ENCODE measurements at regions not wholly inside any gene's neighbourhood (a gene's known extent, or its start where the extent isn't known, plus 50 kb on each side); places are given as distances from the start of the nearest gene placed in this dataset.

DNA sequence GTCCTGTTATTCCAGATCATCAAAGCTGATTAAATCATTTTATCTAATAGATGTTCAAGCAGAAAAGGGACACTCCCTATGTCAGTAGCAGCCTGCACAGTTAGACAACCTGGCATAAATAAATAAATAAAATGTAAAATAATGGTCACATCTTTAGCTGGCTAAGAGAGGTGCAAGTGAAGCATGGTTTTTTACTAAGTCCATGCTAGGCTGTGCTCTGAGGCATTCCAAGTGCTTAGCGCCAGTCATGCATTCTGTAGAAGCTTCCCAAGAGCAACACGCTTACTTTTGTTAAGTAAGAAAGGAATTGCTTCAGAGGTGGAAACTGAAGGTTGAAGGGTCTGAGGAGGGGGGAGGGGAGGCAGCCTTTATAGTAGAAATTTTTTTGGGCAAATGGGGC is 351.2 kb downstream of the CDH2 start:
- DNase-seq: no peak

DNA sequence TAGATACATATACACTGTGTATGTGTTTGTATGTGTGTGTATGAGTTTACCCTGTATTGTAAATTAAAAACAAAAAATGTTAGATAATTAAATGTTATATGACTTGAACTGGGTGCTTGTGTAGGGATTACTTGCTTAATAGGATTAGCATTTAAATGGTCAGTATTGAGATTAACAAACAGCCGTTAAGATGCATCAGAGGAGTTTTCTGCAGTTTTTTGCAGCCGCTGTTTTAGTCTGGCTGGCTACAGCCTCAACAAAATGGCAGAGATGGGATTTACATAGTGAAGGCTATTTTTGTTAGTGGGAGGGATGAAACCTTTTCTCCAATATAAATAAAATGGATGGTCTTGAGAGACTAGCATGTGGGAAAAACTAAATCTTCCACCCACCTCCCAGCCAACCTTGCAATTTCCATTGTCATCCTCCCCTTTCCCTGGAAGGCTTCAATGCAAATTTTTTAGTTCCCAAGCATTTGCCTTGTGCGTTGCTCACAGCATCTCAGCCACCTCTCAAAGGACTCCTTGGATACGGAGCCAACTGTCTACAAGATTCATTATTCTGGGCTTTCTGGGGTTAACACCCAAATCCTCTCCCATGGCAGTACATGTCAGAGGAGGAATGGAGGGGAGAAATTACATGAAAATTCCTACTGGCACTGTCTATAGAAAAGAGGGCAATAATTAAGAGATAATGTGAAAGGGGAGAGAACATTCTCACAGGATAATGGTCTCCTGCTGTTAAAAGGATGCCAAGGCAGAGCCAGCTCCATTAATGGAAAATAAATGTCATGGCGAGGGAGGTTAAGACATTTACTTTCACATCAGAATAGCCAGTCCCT is 351.9 kb downstream of the CDH2 start:
- DNase-seq: no peak

DNA sequence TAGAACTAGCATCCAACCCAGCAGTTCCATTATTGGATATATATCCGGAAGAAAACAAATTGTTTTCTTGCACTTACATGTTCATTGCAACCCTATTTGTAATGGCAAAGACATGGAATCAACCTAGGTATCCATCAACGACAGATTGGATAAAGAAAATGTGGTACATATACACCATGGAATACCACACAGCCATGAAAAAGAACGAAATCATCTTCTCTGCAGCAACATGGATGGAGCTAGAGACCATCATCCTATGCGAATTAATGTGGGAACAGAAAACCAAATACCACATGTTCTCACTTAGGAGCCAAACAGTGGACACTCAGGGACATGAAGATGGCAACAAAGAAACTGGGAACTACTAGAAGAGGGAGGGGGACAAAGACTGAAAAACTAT is 352.7 kb downstream of the CDH2 start:
- DNase-seq: no peak

DNA sequence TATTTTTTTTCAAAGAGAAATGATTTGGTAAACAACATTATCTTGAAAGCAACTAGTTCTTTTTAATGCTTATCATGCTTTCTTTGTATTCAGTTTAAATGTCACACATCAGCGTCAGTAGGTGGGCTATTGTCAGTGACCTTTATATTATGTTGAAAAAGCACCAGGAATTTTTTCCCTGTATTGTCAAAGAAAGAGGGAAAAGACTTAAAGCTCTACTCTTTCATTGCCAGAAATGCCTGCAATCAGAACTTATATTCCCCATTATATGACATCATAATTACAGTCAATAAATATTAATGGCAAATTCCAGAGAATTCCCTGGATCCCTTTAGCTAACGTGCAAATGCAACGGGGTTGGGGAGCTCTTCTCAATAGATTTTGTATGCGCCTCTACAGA is 353.9 kb downstream of the CDH2 start:
- DNase-seq: no peak

DNA sequence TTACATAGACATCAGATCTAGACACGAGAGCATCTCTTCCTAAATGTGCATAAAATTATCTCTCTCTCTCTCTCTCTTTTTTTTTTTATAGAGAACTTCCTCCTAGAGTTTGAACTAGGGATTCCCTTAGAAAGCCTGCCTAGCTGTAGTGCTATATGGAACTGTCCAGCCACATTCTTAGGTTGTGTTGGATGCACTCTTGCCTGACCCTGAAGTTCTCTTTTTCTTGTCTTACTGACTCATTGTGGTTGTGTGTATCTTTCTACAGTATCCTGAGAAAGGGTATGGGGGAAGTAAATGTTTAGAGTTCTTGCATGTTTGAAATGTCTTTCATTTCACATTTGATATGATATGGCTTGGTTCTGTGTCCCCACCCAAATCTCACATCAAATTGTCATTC is 368.2 kb downstream of the CDH2 start:
- no peak for DNase-seq

DNA sequence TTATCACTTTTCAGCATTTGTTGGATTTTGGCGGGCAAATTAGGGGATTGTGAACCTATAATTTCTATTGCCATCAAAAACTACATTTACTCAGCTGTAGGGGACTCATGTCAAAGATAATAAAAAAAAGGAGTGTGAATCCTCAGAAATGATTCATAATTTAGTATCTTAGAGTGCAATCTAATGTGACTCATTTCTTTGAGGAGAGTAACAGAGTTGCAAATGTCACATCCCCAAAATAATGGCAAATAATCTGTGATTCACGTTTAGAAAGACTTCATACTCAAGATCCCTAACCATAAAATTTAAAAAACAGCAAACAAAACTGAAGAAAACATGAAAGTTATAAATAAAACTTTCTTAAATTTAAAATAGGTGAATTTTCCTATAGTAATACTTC is 373.0 kb downstream of the CDH2 start:
- no peak for DNase-seq

DNA sequence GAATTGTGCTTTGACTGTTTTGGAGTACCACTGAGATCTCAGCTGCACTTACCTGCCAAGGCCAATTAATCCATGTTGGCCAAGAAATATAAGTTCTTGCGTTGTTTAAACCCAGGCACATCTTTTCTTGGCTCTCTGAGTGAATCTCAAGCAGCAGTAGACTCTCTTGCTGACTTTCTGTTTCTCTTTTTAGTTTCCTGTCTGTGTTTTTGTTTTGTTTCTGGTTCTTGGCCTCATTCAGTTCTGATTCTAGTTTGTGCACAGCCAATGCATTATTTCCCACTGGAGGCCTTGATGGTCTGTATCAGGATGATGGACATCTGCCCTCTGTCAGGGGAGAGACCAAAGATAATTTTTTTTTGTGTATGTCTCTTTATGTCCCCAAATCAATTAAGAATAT is 379.4 kb downstream of the CDH2 start:
- DNase-seq: no peak

DNA sequence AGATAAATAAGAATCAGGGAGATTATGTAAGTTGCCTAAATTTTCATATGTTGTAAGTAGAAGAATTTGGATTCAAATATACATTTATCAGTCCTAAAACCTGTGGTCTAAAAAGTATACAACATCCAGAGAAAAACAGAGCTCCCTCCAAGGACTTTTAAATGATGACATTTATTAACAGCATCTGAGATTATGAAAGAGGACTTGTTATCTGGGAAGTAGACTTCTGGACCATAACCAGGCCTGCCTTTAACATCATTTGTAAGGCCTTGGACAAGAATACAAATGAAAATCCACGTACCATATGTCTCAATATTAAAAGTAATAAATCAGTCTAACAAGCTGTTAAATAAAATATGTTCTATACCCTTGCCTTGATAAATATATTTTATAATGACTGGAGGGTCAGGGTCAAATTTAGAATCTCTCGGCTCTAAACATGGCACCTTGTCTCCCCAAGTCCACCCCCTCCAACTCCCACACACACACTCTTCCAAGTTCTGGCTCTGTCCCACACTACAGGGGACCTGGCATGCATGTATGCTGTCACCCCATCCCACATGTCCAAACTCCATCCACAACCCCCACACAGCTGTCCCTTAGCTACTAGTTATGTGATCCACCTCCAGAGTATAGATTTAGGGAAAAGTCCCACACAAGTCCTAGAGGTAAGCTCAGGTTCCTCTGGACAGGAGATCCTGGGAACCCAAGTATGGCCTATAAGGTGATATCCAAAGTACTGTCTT is 382.6 kb downstream of the CDH2 start:
- DNase-seq: no peak

DNA sequence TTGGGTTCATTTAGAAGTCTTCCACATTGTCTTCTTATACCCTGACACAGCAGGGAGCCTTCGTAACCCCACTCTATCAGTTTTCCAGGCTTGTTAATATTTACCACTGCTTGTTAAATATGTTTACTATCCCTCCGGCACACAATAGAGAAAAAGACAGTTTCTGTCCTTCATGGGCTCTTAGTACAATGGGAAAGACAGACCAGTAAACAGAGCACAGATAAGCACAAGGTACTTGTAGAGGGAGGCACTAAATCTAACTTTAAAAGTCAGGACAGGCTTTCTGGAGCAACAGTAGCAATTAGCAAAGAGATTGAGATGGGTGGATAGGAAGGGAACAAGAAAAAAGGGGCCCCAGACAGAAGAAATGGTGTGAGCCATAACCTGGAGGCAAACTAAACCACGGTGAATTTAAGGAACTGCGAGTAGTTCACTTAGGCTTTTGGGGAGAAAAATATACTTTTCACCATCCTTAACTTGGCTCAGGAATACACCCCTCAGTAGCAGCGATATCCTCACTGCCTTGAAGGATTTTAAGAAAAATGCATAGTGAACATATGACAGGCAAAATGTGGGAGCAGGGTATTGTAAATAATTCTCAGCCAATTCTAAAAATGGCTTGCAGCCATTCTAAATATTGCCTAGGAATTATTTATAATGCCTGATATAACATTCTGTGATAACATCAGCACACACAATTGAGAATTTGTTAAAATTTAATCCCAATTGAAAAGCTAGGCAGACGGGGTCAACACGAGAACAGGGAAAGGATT is 383.7 kb downstream of the CDH2 start:
- peak; percentile 72 for DNase-seq

DNA sequence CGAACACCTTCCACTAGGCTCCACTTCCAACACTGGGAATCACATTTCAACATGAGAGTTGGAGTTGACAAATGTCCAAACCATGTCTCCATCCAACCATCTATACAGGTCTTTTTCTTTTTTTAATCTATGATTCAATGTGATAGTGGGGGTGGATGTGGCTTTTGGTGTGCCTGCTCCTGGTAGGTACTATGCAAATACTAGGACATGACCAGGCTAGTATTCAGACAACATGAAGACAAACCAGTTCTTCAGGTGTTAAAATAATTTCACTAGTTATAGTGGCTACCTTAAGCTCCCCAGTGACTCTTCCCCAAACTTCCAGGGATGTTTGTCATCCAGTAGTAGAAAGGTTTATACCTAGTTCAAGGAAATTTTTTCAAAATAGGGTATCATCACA is 387.5 kb downstream of the CDH2 start:
- peak; percentile 62 for DNase-seq

DNA sequence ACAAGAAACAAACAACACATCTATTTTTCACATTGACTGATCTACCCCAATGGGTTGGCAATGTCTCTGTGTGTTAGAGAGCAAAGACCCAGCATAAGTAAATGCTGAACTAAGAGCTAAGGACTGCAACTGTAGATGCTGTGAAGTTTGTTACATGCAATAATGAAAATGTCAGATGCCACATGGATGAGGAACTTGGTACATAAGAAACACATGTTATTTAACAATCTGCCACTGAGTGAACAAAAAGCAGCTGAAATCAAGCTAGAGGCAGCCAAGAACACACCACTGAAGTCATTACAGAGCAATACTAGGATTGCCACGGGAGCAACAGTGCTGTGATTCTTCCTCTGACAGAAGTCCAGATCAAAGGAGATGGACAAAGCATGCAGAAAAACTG is 389.4 kb downstream of the CDH2 start:
- peak; percentile 16 for DNase-seq

DNA sequence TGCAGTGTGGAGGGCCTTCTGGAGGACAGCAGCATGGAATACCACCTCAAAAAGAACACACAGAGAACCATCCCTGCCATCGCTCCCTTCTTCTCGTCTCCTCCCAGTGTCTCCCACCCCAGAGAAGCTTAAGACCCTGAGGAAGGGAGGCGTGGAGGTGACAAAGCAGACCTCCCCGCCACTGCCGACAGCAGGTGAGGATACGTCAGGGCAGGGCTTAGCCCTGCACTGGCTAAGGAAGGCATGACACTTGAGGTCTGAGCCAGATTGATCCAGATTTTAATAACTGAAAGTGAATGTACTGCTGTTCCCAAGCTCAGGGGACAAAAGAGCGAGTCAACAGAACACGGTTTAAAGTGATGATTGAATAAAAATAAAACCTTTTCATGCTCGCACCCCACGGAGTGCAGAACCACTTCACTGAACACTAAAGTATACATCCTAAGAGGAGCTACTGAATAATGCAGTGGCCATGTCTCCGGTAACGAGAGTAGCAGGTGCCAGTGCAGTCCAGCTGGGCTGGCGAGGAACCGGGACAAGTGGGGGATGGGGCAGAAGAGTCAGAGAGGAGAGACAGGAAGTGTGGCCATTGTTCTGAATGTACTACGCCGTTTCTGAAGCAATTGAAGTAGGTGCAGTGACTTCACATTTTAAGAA is 391.0 kb downstream of the CDH2 start:
- DNase-seq: peak; percentile 98

DNA sequence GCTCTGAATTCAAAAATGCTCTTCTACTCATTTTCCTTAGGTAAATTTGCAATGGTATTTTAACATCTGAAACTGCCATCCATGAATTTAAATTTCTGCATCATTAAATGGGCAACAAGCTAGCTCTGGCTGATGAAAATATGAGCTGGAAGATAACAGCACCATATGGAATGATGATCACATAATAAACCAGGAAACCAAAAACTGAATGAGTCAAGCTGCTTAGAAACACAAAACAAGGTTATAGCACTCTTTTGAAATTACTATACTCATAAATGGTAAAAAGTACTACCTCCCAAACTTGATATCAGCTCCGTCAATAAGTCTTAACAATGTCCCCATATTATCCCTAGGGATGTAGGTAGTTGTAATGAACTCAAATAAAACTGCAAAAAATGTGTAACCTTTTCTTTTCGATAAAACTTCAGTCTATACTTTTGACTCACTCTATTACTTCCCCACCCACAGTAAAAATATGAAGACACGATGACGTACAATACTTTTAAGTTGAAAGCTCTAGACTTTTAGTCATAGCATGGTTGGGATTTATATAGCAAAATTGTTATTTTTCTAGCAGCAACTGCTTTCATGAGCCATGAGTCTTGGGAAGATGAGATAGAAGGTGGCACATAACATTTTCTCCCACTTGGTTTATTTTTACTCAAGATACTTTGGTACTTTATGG is 396.7 kb downstream of the CDH2 start:
- DNase-seq: no peak

DNA sequence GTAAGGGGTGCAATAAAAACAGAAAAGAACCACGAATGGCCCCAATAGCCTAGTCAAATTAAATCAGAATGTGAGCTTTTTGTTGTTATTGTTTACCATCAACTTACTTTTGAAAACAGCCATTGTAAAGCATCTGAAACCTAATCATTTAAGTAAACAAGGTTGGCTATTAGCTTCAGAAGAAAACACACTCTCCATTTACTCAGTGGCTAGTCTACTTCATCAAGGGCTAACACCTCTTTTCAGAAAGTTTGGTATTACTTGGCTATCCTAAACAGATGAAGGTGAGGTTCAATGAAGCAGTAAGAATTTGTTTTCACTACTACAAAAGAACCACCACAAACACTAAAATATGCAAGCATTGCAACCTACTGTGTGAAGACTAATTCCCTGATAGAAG is 398.0 kb downstream of the CDH2 start:
- DNase-seq: no peak

DNA sequence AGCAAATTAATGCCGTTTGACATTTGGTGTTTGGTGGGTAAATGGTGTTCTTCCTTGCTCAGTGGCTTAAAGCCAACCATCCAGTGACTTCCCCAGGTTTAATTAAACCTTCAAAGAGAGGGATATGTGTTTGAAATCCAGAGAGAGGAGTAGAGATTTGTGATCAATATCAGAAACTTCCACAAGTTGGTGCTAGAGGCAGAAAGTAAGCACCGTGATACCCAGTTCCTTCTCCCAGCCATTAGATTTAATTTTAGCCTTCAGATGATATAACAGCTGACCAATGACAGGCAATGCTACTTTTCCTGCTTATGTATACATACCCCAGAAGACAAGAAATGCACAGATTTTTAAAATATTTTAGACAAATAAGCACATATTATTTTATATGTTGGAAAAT is 398.5 kb downstream of the CDH2 start:
- DNase-seq: peak; percentile 18

DNA sequence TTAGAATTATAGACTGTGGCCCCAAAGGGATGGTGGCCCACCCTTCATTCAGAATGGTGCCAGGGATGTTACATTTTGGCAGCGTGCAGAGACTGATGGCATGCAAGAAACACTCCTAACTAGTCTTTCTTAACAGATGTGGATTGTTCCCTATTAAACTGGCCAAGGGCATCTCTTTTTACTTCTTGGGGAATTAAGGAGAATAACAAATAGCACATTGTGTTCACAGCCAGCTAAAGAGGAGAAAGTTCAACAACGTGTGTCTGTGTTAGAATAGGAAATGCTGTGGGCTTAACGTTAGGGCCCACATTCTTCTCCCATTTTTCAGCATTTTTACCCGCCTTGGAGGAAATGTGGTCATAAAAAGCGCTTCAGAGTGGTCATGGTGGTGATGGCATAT is 404.8 kb downstream of the CDH2 start:
- no peak for DNase-seq

DNA sequence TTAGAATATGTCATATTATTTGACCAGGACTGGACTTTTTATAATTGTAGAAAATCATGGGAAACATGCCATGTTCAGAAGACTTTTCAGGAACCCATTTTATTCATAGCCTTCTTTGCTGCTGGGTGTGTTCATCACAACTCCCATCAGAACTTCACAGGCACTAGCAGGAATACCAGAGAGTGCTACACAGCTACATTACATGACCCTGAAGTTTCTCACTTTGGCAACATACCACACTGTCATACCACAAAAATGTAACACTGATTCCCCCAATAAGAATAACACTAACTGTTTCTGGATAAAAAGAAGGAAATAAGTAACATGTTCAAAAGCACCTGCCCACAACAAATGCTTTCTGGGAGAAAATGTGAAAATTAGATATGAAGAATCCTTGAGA is 405.4 kb downstream of the CDH2 start:
- no peak for DNase-seq

DNA sequence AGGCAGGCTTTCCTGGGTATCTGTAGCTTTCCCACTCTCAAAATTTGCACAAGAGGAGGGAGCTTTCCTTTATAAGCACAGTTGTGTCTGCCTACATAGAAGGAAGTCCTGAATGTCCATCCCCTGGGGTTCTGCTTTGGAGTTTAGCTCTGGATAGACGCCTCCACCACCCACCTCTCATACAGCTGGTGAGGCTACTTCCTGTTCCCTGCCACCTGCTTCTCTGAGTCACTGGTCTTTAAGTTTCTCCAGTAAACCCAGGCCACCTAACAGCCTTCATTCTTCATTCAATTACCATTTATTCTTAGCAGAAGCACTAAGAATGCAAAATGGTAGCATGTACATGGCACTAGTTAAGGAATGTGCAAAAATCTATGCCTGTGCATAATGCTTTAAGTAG is 407.8 kb downstream of the CDH2 start:
- DNase-seq: no peak

DNA sequence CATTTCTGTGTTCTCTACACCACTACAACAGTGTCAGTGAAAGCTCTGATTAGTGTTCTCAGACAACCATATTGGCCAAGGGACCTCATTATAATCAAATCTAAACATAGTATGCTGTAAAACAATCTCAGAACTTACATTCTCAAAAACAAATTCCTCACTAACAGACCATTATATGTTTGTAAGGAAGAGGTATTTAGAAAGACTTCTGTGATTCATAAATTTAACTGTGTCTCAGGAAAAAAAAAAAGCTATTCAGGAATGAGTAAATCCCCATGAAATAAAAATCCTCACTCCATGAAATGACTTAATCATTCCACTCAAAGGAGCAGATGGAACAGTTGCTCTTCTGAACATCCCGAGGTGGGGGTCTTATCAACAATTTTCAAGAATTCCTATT is 413.0 kb downstream of the CDH2 start:
- DNase-seq: no peak

DNA sequence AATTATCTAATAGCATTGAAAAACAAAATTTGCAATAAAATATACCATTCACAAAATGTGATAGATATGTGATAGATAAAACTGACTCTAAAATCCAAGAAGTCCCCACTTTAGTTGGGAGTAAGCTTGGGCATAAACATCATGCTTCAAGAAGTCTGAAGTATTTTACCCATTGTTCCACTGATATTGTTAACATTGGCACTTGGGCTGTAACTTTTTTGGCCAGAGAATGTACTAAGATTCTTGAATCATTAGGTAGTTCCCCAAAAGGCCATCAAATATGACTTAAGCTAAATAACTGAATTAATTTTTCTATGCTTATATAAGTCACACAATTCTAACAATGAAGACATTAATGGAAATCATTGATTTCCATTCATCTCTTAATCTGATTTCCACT is 413.6 kb downstream of the CDH2 start:
- no peak for DNase-seq

DNA sequence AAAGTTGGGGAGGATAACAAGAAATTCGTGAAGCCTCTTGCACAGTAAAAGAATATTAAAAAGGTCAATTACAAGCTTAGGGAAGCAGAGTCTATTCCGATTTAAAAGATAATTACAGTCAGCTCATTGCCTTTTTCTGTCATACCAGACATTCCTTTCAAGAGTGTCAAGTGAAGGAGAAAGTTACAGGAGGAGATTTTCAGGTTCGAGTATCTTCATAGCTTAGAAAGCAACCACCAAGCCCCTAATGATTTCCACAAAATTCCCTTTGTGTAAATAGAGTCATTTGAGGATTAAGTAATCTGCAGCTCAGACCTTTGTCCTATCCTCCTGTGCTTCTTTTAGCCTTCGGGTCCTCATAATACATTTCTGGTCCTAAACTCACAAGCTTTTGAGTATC is 414.9 kb downstream of the CDH2 start:
- DNase-seq: no peak

DNA sequence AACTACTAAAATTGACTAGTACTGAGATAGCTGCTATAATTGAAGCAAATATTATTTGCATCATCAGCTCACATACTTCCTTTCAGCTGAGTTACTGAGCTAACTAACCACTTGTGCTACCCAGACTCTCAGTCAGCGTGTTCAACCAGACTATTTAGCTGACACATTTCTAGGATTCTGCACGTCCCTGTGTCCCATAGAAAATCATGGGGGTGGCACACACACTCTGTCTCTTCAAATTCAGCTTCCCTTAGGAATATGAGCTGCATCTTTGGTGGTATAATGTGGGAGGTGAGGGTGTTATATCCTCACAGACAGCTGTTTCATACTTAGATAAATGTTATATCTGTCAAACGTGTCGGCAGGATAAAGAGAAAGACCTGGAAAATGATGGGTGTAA is 424.0 kb downstream of the CDH2 start:
- DNase-seq: no peak

DNA sequence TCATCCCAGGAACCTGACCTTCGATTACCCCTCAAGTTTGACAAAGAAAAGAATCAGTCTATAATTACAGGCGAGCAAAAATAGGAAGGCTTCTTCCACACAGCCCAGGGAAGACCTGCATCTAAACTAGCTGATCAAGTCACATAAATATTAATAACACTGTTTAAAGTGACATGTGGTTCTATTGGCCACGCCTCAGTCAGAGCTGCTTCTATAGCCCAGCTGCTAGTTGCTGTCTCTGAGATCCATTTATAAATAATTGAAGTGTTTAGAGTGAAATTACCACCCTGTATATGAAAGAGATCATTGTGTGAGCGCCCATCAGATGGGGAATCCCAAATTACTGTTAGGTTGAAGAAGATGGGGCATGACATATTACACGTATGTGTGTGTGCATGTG is 426.0 kb downstream of the CDH2 start:
- DNase-seq: no peak
